Activated CD4-positive, alpha-beta T cell treated with anti-CD3 and anti-CD28 coated beads for 36 hours (primary cell): ENCODE measurements at regions not wholly inside any gene's neighbourhood (a gene's known extent, or its start where the extent isn't known, plus 50 kb on each side); places are given as distances from the start of the nearest gene placed in this dataset.

Experiments
- ATAC-seq: fragments of 200-7000 bp; cut with Tn5 transposase; one replicate; pipeline ENCODE4 v1.10.0; 2021; ENCODE audit warnings: mild to moderate bottlenecking, moderate library complexity
- CTCF ChIA-PET: fragments of 350-600 bp; sonication (Branson Sonifier 250); formaldehyde crosslinking; loops from one replicate; lab custom pipeline; 2021; ENCODE audit warnings: antibody characterized with exemption; lab: Charles Lee
- POLR2A ChIA-PET: fragments of 350-600 bp; sonication (Branson Sonifier 250); formaldehyde crosslinking; loops from one replicate; lab custom pipeline; 2021; ENCODE audit warnings: antibody characterized with exemption, inconsistent platforms; lab: Charles Lee
- DNase-seq: peaks from one replicate; pipeline ENCODE4 v3.0.0-alpha.2; 2020
- H3K27ac Mint-ChIP-seq: one replicate; pipeline ENCODE4 v1.8.0; 2021; ENCODE audit warnings: mixed read lengths
- H3K27me3 Mint-ChIP-seq: one replicate; pipeline ENCODE4 v1.8.0; 2021; ENCODE audit warnings: mixed read lengths
- H3K36me3 Mint-ChIP-seq: one replicate; pipeline ENCODE4 v1.8.0; 2021; ENCODE audit warnings: low read depth, mixed read lengths
- H3K4me1 Mint-ChIP-seq: one replicate; pipeline ENCODE4 v1.8.0; 2021; ENCODE audit warnings: mixed read lengths
- H3K4me3 Mint-ChIP-seq: one replicate; pipeline ENCODE4 v1.8.0; 2021; ENCODE audit warnings: mild to moderate bottlenecking, moderate library complexity, mixed read lengths
- H3K9me3 Mint-ChIP-seq: one replicate; pipeline ENCODE4 v1.8.0; 2021; ENCODE audit warnings: low read depth, mixed read lengths
- intact Hi-C, 2 experiments: fragments of 100-400 bp; cut with DNase I in 1 of 2; cut with micrococcal nuclease in 1 of 2; formaldehyde crosslinking; loops; one replicate each; pipeline versions ENCODE4 v1.14.2 to v1.15.1; 2022 to 2024; cut with DNase I, micrococcal nuclease

- Mint-ChIP-seq H3K4me1 (no peaks in the 10 kb centered on the region), H3K27ac (no peak overlapping the region), H3K36me3 (no peaks in the 10 kb centered on the region), H3K27me3 (peaks cover 8% of the 10 kb centered on the region), H3K9me3 (peaks cover 4% of the 10 kb centered on the region), H3K4me3 (no peak overlapping the region)
- ATAC-seq (no peak), DNase-seq (no peak)
- intact Hi-C loops = no loop called here
- POLR2A ChIA-PET = no interaction called here
- CTCF ChIA-PET = interaction anchor here (0.6 kb wide), 2 partner anchors 30 to 426 kb away, joined by 3 to 4 read pairs; no protein-coding TSS in a partner anchor
These were observed 600.0 kb upstream of the CDH4 start for GRCh38 chr20:60652046-60652445.

- intact Hi-C loops = no loop called here
- ChIA-PET POLR2A (no interaction called here), CTCF (no interaction called here)
- no peak for ATAC-seq
- Mint-ChIP-seq H3K9me3 (peaks cover 4% of the 10 kb centered on the region), H3K27me3 (peaks cover 10% of the 10 kb centered on the region), H3K4me1 (no peaks in the 10 kb centered on the region), H3K4me3 (no peak overlapping the region), H3K36me3 (no peaks in the 10 kb centered on the region), H3K27ac (no peak overlapping the region)
- DNase-seq = no peak
These were observed 599.4 kb upstream of the CDH4 start for GRCh38 chr20:60652615-60653014.

GRCh38 chr20:60653111-60653845 is 598.8 kb upstream of the CDH4 start:
- peaks cover 4% of the 10 kb centered on the region for H3K9me3 Mint-ChIP-seq
- POLR2A ChIA-PET = no interaction called here
- intact Hi-C loops = no loop called here

GRCh38 chr20:60658681-60659080 is 593.4 kb upstream of the CDH4 start:
- Mint-ChIP-seq H3K4me3 (no peak overlapping the region), H3K27ac (no peak overlapping the region), H3K9me3 (no peaks in the 10 kb centered on the region), H3K27me3 (peaks cover 8% of the 10 kb centered on the region), H3K36me3 (no peaks in the 10 kb centered on the region), H3K4me1 (no peaks in the 10 kb centered on the region)
- ATAC-seq (no peak), DNase-seq (no peak)
- intact Hi-C loops = no loop called here
- POLR2A ChIA-PET = no interaction called here
- CTCF ChIA-PET = no interaction called here

More at GRCh38 chr20:60653111-60653845, 598.8 kb upstream of the CDH4 start:
- ATAC-seq (no peak), DNase-seq (no peak)
- H3K36me3 Mint-ChIP-seq = no peaks in the 10 kb centered on the region
- CTCF ChIA-PET = no interaction called here
- H3K27me3 Mint-ChIP-seq = peaks cover 13% of the 10 kb centered on the region
- no peak overlapping the region for H3K4me3 Mint-ChIP-seq
- no peaks in the 10 kb centered on the region for H3K4me1 Mint-ChIP-seq
- no peak overlapping the region for H3K27ac Mint-ChIP-seq

GRCh38 chr20:60659240-60659639 is 592.8 kb upstream of the CDH4 start:
- no peak for DNase-seq
- H3K4me1 Mint-ChIP-seq = no peaks in the 10 kb centered on the region
- no peaks in the 10 kb centered on the region for H3K36me3 Mint-ChIP-seq
- no peak for ATAC-seq
- no peak overlapping the region for H3K4me3 Mint-ChIP-seq
- intact Hi-C loops = no loop called here
- H3K27me3 Mint-ChIP-seq = peaks cover 8% of the 10 kb centered on the region
- no peaks in the 10 kb centered on the region for H3K9me3 Mint-ChIP-seq
- CTCF ChIA-PET = no interaction called here
- H3K27ac Mint-ChIP-seq = no peak overlapping the region
- POLR2A ChIA-PET = no interaction called here

GRCh38 chr20:60662307-60662706 is 589.8 kb upstream of the CDH4 start:
- no peak overlapping the region for H3K4me3 Mint-ChIP-seq
- DNase-seq = no peak

GRCh38 chr20:60664106-60664505 is 588.0 kb upstream of the CDH4 start:
- intact Hi-C loops = no loop called here
- no peaks in the 10 kb centered on the region for H3K4me1 Mint-ChIP-seq
- H3K27ac Mint-ChIP-seq = no peak overlapping the region
- no peaks in the 10 kb centered on the region for H3K36me3 Mint-ChIP-seq
- DNase-seq = no peak
- no peak overlapping the region for H3K4me3 Mint-ChIP-seq
- CTCF ChIA-PET = interaction anchor here (0.6 to 0.7 kb wide), 3 partner anchors 18 to 109 kb away, joined by 3 read pairs; no protein-coding TSS in a partner anchor
- no peak for ATAC-seq
- H3K9me3 Mint-ChIP-seq = no peaks in the 10 kb centered on the region
- POLR2A ChIA-PET = no interaction called here
- H3K27me3 Mint-ChIP-seq = peaks cover 2% of the 10 kb centered on the region

More at GRCh38 chr20:60662307-60662706, 589.8 kb upstream of the CDH4 start:
- ChIA-PET POLR2A (no interaction called here), CTCF (no interaction called here)
- ATAC-seq = no peak
- Mint-ChIP-seq H3K9me3 (no peaks in the 10 kb centered on the region), H3K27ac (no peak overlapping the region), H3K27me3 (peaks cover 4% of the 10 kb centered on the region), H3K4me1 (no peaks in the 10 kb centered on the region), H3K36me3 (no peaks in the 10 kb centered on the region)
- intact Hi-C loops = no loop called here

- intact Hi-C loops = no loop called here
- Mint-ChIP-seq H3K9me3 (no peaks in the 10 kb centered on the region), H3K4me3 (no peak overlapping the region), H3K27me3 (peaks cover 2% of the 10 kb centered on the region), H3K36me3 (no peaks in the 10 kb centered on the region), H3K4me1 (no peaks in the 10 kb centered on the region), H3K27ac (no peak overlapping the region)
- ATAC-seq = no peak
- DNase-seq = no peak
- ChIA-PET POLR2A (no interaction called here), CTCF (no interaction called here)
These were observed 584.4 kb upstream of the CDH4 start for GRCh38 chr20:60667641-60668040.

GRCh38 chr20:60669211-60669610 is 582.9 kb upstream of the CDH4 start:
- Mint-ChIP-seq H3K27ac (no peak overlapping the region), H3K4me3 (no peak overlapping the region), H3K27me3 (peaks cover 8% of the 10 kb centered on the region), H3K9me3 (no peaks in the 10 kb centered on the region), H3K4me1 (no peaks in the 10 kb centered on the region), H3K36me3 (no peaks in the 10 kb centered on the region)
- ChIA-PET CTCF (no interaction called here), POLR2A (no interaction called here)
- ATAC-seq (no peak), DNase-seq (no peak)
- intact Hi-C loops = no loop called here

GRCh38 chr20:60676011-60676410 is 576.0 kb upstream of the CDH4 start:
- Mint-ChIP-seq H3K9me3 (no peaks in the 10 kb centered on the region), H3K36me3 (no peaks in the 10 kb centered on the region), H3K4me3 (no peak overlapping the region), H3K27me3 (peaks cover 11% of the 10 kb centered on the region), H3K27ac (no peak overlapping the region), H3K4me1 (no peaks in the 10 kb centered on the region)
- intact Hi-C loops = no loop called here
- ATAC-seq (no peak), DNase-seq (no peak)
- ChIA-PET CTCF (no interaction called here), POLR2A (no interaction called here)

GRCh38 chr20:60677819-60678218 is 574.2 kb upstream of the CDH4 start:
- Mint-ChIP-seq H3K4me1 (no peaks in the 10 kb centered on the region), H3K4me3 (no peak overlapping the region), H3K36me3 (no peaks in the 10 kb centered on the region), H3K9me3 (no peaks in the 10 kb centered on the region), H3K27me3 (peaks cover 8% of the 10 kb centered on the region), H3K27ac (no peak overlapping the region)
- intact Hi-C loops = no loop called here
- ChIA-PET CTCF (no interaction called here), POLR2A (no interaction called here)
- no peak for DNase-seq
- ATAC-seq = no peak

GRCh38 chr20:60680554-60680953 is 571.5 kb upstream of the CDH4 start:
- ChIA-PET CTCF (no interaction called here), POLR2A (no interaction called here)
- peaks cover 8% of the 10 kb centered on the region for H3K27me3 Mint-ChIP-seq
- no peaks in the 10 kb centered on the region for H3K9me3 Mint-ChIP-seq
- no peaks in the 10 kb centered on the region for H3K36me3 Mint-ChIP-seq
- no peak overlapping the region for H3K4me3 Mint-ChIP-seq
- no peak overlapping the region for H3K27ac Mint-ChIP-seq
- intact Hi-C loops = no loop called here
- no peaks in the 10 kb centered on the region for H3K4me1 Mint-ChIP-seq
- ATAC-seq (no peak), DNase-seq (no peak)
